GM21367 (cell line): ENCODE measurements at regions not wholly inside any gene's neighbourhood (a gene's known extent, or its start where the extent isn't known, plus 50 kb on each side); places are given as distances from the start of the nearest gene placed in this dataset.
"Not testable (repeated sequence)": the region's sequence is repeated elsewhere in the genome, so short reads cannot be mapped to it uniquely, and the experiment has no call there.

Experiments used
- ATAC-seq: cut with Tn5 transposase; IDR thresholded peaks from one replicate; pipeline ENCODE4 v1.9.1; 2021; ENCODE audit not compliant: unreplicated experiment

DNA sequence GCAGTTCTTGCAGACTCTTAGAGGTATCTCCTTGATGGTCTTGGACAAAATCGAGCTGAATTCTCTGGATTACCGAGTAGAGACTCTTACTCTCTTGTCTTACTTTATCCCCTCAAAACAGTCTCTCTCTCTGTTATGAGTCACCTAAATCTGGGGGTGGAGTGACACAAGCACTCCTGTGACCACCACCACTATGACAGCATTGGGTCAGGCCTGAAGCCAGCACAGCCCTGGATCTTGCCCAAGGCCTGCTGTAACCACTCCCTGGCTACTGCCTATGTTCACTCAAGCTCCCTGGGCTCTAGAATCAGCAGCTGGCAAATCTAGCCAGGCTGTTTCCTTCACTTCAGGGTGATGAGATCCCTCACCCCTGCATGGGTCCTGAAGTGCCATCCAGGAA, 662.5 kb downstream of the LUZP2 start:
- no peak for ATAC-seq

DNA sequence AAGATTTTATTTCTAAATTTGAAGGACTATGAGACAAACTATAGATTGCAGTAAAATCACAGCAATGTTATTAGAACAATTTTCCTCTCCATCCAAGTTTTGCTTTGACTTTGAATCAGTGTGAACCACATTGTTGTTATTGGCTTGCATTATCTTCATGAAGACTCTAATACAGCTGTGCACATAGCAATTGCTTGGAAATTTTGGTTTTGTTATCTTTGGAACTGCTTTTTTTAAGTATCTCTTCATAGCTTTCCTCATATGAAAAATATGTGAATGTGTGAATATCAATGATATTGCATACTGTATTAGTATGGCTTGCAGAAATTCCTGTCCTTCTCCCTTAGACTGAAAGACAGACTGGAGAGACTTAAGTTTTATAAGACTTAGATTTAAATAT, 666.6 kb downstream of the LUZP2 start:
- no peak for ATAC-seq

DNA sequence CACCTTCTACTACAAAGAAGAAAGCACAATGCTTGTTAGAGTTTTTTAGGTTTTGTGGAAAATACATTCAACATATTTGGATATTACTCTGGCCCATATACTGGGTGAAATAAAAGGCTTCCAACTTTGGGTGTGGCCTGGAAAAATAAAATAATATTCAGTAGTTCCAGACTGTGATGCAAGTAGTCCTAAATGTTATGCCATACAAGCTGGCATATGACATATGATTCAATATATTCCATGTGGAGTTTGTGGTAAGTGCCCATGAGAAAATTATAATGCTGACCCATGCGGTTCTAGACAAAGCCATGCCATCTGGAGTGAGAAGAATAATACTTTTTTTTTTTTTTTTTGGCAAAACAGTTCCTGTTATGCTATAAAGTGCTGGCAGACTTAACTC, 683.3 kb downstream of the LUZP2 start:
- ATAC-seq, result no peak

DNA sequence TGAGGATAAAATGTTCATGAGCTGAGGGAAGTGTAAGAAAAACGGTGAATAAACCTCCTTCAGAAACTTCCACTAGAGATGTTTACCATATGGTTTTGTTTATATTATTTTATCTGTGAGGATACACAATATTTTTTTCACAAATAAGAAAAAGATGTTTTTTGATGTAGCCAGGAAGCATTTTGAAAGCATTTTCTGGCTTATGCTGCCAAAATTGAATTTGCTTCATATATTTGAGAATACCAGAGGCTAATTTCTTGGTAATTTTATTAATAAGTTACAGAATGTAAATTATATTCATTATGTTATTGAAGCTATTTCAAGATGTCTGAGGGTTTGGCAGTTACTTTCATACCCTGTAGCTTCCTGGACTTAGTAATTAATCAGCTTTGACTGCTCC, 686.6 kb downstream of the LUZP2 start:
- no peak for ATAC-seq

DNA sequence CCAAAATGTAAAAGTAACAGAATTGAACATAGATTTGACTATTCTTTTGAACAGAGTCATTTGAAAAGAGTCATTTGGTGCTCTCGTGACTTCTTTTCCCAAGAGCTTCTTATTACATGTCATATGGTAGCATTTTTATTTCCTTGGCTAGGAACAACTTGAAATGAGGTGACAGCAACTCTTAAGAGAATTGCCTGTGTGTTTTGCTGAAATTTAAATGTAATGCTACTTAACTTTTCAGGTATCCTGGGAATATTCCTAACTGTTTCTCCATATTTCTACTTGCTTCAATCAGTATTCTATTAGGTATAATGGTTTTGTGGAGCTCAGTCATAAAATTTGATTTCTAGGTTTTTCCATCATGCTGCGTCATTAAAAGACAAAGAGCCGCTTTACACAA, 700.7 kb downstream of the LUZP2 start:
- no peak for ATAC-seq

DNA sequence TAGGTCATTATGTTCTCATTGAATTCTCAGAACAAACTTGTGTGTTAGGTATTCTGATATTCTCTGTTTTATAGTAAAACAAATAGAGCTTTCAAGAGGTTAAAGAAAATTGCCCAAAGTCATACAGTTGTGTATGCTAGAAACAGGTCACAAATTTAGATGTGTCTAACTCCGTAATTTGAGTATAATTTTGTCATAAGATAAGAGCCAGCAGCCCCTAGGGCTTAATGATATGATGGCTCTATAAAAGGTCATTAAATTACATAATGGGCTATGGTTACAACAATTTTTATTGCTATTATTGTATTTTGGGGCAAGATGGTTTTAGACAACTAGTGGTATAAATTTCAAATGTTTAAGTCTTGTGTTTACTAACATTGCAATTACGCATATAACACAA, 701.9 kb downstream of the LUZP2 start:
- ATAC-seq, result no peak

DNA sequence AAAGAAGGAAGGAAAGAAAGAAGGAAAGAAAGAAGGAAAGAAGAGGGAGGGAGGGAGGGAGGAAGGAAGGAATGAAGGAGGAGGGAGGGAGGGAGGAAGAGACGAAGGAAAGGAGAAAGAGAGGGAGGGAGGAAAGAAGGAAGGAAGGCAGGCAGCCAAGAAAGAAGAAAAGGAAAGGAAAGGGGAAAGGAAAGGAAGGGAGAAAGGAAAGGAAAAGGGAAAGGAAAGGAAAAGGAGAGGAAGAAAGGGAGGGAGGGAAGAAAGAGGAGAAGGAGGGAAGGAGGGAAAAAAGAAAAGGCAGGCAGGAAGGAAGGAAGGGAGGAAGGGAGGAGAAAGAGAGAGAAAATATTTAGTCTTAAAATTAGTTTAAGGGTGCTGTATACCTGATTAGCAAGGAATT, 704.1 kb downstream of the LUZP2 start:
- no peak for ATAC-seq

DNA sequence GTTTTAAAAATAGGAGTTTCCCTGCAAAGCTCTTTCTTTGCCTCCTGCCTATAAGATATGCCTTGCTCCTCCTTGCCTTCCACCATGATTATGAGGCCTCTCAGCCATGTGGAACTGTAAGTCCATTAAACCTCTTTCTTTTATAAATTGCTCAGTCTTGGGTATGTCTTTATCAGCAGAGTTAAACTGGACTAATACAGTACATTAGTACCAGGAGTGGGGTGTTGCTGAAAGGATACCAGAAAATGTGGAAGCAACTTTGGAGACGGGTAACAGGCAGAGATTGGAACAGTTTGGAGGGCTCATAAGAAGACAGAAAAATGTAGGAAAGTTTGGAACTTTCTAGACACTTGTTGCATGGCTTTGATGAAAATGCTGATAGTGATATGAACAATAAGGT, 709.9 kb downstream of the LUZP2 start:
- ATAC-seq, result no peak

DNA sequence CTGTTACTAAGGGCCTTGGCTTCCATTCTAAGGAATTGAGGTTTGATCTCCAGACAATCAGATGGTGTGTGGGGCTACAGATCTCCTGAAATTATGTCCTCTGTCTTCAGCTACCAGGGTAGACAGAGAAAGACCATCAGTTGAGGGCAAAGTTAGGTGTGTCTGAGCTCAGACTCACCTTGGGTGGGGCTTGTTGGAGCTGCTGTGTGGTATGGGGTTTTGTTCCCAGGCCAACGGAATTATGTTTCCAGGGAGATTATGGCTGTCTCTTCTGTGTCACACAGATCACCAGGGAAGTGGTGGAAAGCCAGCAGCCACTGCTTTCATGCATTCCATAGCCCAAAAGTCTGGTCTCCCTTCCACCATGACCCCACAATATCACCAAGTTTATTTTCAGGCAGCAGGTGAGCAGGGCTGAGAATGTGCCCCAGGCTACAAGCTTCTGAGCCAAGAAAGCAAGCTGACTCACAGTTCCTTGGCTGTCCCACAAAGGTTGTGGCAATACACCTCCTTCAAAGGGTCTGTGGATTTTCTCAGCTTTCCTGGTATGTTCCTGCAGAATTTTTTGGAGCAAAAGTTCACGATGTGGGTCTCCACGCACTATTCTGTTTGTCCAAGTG, 714.9 kb downstream of the LUZP2 start:
- no peak for ATAC-seq

DNA sequence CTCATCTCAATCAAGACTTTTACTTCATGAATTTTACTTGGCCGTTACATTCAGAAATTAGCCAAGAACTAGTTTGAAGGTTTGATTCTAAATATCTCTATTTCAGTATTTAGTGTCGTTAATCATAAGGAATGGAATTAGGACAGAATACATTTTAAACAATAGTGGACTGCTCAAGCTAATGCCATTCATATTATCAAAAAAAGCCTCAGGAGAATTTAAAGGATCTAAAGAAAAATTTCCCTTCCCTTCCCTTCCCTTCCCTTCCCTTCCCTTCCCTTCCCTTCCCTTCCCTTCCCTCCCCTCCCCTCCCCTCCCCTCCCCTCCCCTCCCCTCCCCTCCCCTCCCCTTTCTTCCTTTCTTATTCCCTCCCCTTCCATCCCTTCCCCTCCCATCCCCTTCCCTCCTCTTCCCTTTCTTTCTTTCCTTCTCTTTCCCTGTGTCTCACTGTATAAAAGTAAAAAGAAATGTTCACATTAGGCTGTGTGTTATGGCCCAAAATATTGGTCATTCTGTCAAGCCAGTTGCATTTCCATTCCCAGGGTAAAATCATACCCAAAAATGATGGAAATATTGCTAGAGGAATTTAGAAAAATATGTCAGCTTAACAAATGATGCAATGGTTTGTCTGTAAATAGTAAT, 717.8 kb downstream of the LUZP2 start:
- no peak for ATAC-seq

DNA sequence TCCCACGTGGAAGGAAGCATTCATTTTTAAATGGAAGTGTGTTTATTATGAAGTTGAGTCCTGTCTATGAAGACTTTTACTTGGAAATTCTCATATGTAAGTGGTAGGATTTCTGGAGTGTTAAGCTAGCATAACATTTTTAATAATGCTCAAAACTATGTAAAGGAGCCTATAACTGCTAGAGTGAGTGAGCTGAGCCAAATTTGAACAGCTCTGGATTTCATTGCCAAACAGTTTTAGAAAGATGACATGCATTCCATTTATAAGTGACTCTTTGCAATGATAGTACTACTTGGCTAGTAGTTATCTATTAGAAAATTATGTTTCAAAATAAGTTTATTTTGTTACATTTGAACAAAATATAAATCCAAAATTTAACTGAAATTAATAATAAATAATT, 721.2 kb downstream of the LUZP2 start:
- no peak for ATAC-seq

DNA sequence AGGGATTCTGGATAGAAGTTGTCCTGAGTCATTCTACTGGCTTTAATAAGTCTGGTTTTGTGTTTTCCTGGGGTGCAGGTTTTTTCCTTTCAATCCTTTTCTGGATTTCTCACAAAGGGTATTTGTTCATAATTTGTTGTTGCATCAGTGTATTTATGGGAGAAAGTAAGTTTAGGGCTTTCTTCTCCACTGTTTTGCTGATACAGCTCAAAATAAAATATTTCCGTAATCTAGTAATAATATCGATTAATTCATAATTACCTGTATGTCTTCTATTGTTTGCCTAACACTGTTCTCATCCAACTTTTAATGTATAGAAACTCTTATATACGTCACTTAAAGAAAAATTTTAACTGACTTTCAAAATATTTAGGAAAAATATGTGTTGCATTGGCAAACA, 728.2 kb downstream of the LUZP2 start:
- ATAC-seq, result no peak

DNA sequence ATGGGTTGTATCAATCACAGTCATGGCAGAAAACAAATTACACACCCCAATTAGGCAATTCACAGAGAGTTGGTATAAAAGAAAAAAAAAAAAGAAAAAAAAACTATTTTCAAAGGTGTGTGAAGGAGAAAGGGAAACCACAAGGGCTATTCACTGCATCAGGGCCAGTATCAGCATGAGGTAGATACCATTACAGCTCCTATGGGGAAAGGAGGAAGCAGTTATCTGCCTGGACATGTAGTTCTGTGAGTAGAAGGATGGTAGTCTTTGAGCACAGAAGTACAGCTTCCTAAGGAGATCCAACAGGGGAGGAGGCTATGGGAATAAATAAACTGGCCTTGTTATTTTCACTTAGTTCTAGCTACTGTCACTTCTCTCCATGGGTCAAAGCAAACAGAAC, 746.1 kb downstream of the LUZP2 start:
- no peak for ATAC-seq

DNA sequence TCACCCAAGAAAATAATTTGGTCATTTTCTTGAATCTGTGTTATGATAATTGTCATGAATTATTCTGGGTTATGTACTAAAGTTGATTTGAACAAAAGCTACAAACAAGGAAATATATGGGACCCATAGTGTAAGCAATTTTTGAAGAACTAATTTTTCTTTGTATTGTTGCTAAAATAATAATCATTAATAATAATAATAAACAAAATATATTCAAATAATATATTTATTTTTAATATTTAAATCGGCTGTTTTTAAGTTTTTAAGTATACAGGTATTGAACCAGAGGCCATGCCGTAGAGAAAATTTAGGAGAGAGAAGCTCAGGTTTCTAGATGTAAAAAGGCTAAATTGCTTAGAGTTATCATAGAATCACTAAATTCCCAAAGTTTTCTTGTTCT, 747.3 kb downstream of the LUZP2 start:
- no peak for ATAC-seq

DNA sequence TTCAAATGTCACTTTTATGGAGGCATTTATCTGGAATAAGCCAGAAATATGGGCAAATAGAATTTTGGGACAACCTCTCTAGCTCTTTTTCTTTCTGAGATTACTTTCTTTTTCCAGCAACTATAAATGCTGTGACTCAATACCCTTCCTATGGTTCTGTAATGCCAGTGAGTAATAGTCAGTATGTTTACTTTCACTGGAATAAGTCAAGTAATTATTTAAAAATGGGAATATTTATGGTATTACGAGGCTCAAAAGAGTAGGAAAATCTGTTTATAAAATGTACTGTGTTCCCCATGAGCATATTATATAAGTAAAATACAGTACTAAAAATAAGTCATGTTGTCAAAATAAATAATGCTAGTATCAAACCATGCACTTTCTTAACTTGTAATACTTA, 750.5 kb downstream of the LUZP2 start:
- no peak for ATAC-seq

DNA sequence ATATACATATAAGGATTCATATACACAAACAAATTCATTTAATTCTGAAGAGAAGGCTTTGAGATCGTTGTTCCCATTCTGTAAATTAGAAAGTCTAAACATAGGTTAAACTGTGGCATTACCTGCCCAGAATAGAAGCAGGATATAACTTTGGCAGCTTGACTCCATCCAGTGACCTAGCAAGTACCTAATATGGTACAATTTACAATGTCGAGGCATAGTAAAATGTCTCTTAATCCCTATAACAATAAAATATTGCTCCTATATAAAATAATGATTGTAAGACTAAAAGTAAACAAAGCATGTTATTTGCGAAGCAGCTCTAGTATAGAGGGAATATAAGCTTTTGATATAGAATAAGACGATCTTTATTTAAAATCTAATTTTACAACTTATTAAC, 756.0 kb downstream of the LUZP2 start:
- no peak for ATAC-seq

DNA sequence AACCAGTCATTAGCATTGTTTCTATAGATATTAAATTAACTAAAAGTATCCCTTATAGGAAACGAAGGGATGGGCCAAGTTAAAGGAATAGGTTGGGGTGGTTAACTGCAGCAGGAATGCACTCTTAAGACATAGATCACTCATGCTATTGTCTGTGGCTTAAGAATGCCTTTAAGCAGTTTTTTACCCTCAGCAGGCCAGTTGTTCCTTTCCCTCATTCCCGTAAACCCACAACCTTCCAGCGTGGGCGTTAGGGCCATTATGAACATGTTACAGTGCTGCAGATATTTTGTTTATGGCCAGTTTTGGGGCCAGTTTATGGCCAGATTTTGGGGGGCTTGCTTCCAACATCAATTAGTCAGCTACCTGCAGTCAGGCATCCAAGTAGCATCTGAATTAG, 767.0 kb downstream of the LUZP2 start:
- not testable (repeated sequence) for ATAC-seq

DNA sequence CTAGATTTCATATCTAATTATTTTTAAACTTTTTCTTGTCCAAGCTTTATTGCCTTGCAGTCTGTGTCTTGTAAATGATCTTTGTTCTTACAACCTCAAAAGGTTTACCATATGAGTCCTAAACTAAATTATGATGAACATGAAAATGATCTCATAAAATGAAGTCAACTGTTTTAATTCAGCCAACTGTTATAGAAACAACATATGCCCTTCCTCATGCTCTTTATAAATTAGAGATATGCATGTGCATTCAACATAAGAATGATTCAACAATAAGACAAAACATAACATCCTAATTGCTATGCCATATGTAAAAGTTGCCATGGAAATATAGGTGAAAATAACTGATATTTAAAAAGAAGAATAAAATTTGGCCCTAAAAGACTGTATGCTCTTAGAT, 774.4 kb downstream of the LUZP2 start:
- ATAC-seq, result no peak

DNA sequence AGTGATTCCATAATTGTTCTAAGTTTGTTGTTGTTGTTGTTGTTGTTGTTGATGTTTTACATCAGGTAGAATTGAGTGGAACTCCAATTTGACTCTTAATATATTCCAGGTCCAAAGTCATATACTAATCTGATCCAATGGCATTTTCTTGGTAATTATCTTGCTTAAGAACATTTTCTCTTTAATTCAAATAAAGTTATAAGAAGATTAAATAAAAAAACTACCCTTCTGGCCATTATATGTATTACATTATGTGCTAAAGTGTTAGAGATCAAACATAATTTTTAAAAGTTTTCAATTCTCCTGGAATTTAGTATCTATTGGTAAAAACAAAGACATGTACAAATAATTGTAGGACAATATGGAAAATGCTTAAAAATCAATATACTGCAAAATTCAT, 775.4 kb downstream of the LUZP2 start:
- ATAC-seq, result no peak

DNA sequence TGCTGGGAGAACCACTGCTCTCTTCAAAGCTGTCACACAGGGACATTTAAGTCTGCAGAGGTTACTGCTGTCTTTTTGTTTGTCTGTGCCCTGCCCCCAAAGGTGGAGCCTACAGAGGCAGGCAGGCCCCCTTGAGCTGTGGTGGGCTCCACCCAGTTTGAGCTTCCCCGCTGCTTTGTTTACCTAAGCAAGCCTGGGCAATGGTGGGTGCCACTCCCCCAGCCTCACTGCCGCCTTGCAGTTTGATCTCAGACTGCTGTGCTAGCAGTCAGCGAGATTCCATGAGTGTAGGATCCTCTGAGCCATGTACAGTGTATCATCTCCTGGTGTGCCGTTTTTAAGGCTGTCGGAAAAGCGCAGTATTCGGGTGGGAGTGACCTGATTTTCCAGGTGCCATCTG, 784.0 kb downstream of the LUZP2 start:
- ATAC-seq, result not testable (repeated sequence)

DNA sequence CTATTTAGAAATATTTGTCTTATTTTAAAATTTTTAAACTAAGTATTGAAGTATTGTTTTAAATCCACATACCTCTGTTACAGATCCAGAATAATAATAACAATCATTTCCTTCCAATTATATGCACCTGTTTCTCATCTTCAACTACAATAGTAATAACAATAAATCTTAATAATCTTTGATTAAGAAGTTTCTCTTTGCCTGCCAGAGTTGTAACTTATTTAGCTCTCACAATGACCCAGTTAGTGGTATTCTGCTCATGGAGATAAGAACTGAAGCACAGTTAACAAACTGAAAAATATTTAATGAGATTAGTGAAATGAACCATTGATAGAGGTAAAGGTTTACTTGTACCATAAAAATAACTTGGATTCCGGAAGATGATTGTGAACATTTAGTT, 796.3 kb downstream of the LUZP2 start:
- ATAC-seq, result no peak

DNA sequence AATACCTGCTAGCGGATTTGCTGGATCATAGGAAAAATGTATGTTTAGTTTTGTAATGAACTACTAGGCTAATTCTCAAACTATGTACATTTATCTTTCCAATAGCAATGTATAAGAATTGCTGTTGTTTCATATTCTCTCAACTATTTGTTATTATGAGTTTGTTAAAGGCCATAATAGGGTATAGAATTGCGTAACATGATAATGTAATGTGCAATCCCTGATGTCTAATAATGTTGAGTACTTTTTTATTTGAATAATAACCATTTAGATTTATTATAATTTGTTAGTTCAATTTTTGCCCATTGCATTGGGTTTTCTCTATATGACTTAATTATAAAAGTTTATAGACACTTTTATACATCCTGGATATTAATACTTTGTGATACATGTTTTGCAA, 801.6 kb downstream of the LUZP2 start:
- no peak for ATAC-seq

DNA sequence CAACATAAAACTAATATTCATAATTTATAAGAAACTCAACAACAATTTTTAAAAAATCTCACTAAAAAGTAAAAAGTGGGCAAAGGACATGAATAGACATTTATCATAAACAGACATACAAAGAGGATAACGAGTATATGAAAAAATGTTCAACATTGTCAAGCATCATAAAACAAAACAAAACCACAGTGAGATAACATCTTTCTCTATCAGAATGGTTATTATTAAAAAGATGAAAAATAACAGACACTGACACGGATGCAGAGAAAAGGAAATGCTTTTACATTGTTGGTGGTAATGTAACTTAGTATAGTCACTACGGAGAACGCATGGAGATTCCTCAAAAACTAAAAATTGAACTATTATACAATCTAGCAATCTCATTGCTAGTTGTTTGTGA, 813.0 kb downstream of the LUZP2 start:
- no peak for ATAC-seq
